HEK293T (cell line): ENCODE measurements at regions not wholly inside any gene's neighbourhood (a gene's known extent, or its start where the extent isn't known, plus 50 kb on each side); places are given as distances from the start of the nearest gene placed in this dataset.
"Not testable (repeated sequence)": the region's sequence is repeated elsewhere in the genome, so short reads cannot be mapped to it uniquely, and the experiment has no call there.

Experiments
- BHLHE40 ChIP-seq: fragments of 450-650 bp; IDR thresholded peaks from 2 replicates; pipeline ENCODE4 v1.6.1; 2016; ENCODE audit warnings: mild to moderate bottlenecking, moderate library complexity, borderline replicate concordance
- FOXK2 ChIP-seq: fragments of 450-650 bp; IDR thresholded peaks from 2 replicates; pipeline ENCODE4 v1.6.1; 2016; ENCODE audit warnings: mild to moderate bottlenecking
- L3MBTL2 ChIP-seq: fragments of 450-650 bp; conservative IDR thresholded peaks from 2 replicates; pipeline ENCODE4 v1.6.1; 2016; ENCODE audit warnings: mild to moderate bottlenecking
- PKNOX1 ChIP-seq: fragments of 450-650 bp; IDR thresholded peaks from 2 replicates; pipeline ENCODE4 v1.6.1; 2016

GRCh38 chr20:30487461-30487860, 770.0 kb upstream of the DEFB115 start:
- TF ChIP-seq BHLHE40, PKNOX1, FOXK2, L3MBTL2: not testable (repeated sequence)
